Right renal cortex interstitium (tissue), 3 donors: ENCODE measurements at regions not wholly inside any gene's neighbourhood (a gene's known extent, or its start where the extent isn't known, plus 50 kb on each side); places are given as distances from the start of the nearest gene placed in this dataset.
"Not testable (repeated sequence)": the region's sequence is repeated elsewhere in the genome, so short reads cannot be mapped to it uniquely, and the experiment has no call there.

Experiments used
- DNase-seq, 3 donors: peaks; one replicate each; pipeline ENCODE4 v3.0.0-alpha.2; 2013; ENCODE audit warnings: low read depth in 3 of 3, low spot score in 2 of 3

GRCh38 chr14:89469210-89470198, 52.5 kb upstream of the FOXN3 start:
- no peak for DNase-seq

GRCh38 chr14:89468566-89468965, 51.5 kb upstream of the FOXN3 start:
- no peak for DNase-seq

DNA sequence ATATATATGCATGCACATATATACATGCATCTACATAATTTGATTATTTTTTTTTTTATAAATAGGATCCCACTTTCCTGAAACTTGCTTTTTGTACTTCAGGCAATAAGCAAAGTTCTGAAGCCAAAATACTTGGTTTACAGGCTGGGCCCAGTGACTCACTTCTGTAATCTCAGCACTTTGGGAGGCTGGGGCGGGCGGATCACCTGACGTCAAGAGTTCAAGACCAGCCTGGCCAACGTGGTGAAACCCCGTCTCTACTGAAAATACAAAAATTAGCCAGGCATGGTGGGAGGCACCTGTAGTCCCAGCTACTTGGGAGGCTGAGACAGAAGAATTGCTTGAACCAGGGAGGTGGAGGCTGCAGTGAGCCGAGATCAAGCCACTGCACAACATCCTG, 51.0 kb upstream of the FOXN3 start:
- DNase-seq: not testable (repeated sequence)

DNA sequence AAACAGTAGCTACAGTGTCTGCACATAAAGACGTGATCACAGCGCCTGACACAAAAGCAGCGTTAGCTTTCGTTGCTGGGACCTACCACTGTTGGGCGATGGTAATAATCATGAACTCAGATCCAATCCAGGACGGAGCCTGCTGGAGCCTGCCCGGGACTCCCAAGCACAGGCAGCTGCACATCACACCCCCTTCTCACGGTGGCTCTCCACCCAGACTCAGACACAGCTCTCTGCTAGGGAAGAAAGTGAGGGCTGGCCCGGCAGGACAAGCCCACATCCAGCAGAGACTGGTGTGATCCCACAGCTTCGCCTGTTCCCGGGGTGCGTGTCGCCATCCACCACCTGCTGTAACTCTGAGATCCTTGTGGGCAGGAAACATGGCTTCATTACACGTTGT, 49.9 kb upstream of the FOXN3 start:
- DNase-seq: no peak
